OCI-LY1 (cell line): ENCODE measurements at regions not wholly inside any gene's neighbourhood (a gene's known extent, or its start where the extent isn't known, plus 50 kb on each side); places are given as distances from the start of the nearest gene placed in this dataset.
"Not testable (repeated sequence)": the region's sequence is repeated elsewhere in the genome, so short reads cannot be mapped to it uniquely, and the experiment has no call there.

Experiments used
- H2AFZ ChIP-seq: fragments of 200-600 bp; sonication (generic), shearing (Covaris generic); 2 replicates; pipeline ENCODE4 v1.6.0; 2014; ENCODE audit warnings: antibody characterized with exemption, mild to moderate bottlenecking, low read length
- H3F3A ChIP-seq: fragments of 200-600 bp; sonication (generic), shearing (Covaris generic); 2 replicates; pipeline ENCODE4 v1.6.0; 2014; ENCODE audit warnings: mild to moderate bottlenecking, antibody characterized with exemption, low read length, moderate library complexity; ENCODE audit not compliant: insufficient read depth
- H3K27ac ChIP-seq: fragments of 200-600 bp; sonication (generic); 2 replicates; pipeline ENCODE4 v1.5.1; 2014; ENCODE audit warnings: low read length, mixed run types, mild to moderate bottlenecking, low read depth; ENCODE audit not compliant: poor library complexity, severe bottlenecking
- H3K27me3 ChIP-seq: fragments of 200-600 bp; sonication (generic); 2 replicates; pipeline ENCODE4 v1.6.0; 2014; ENCODE audit warnings: antibody characterized with exemption, mild to moderate bottlenecking, low read length, moderate library complexity; ENCODE audit not compliant: insufficient read depth
- H3K36me3 ChIP-seq: fragments of 200-600 bp; sonication (generic); 2 replicates; pipeline ENCODE4 v1.6.1; 2014; ENCODE audit warnings: mild to moderate bottlenecking, antibody characterized with exemption, low read length, moderate library complexity, mixed read lengths; ENCODE audit not compliant: insufficient read depth
- H3K4me1 ChIP-seq: fragments of 200-600 bp; sonication (generic); 2 replicates; pipeline ENCODE4 v1.5.1; 2014; ENCODE audit warnings: mild to moderate bottlenecking, low read length, moderate library complexity; ENCODE audit not compliant: insufficient read depth, severe bottlenecking
- H3K4me2 ChIP-seq: fragments of 200-600 bp; sonication (generic), shearing (Covaris generic); 2 replicates; pipeline ENCODE4 v1.6.1; 2014; ENCODE audit warnings: low read length
- H3K4me3 ChIP-seq: fragments of 200-600 bp; sonication (generic); 2 replicates; pipeline ENCODE4 v1.5.1; 2014; ENCODE audit warnings: low read length, low read depth, mild to moderate bottlenecking, mixed read lengths; ENCODE audit not compliant: poor library complexity, severe bottlenecking
- H3K79me2 ChIP-seq: fragments of 200-600 bp; shearing (Covaris generic); 2 replicates; pipeline ENCODE4 v1.6.1; 2016; ENCODE audit warnings: mixed run types, low read length, mixed read lengths; ENCODE audit not compliant: insufficient read depth
- H3K9ac ChIP-seq: fragments of 200-600 bp; sonication (generic), shearing (Covaris generic); 2 replicates; pipeline ENCODE4 v1.6.1; 2014; ENCODE audit warnings: mild to moderate bottlenecking, low read length, mixed read lengths
- H3K9me2 ChIP-seq: fragments of 200-600 bp; sonication (generic), shearing (Covaris generic); 2 replicates; pipeline ENCODE4 v1.6.1; 2014; ENCODE audit warnings: low read depth, mild to moderate bottlenecking, low read length, mixed read lengths
- H3K9me3 ChIP-seq: fragments of 200-600 bp; shearing (Covaris generic); 2 replicates; pipeline ENCODE4 v1.6.1; 2014; ENCODE audit warnings: low read length, mixed read lengths
- H4K20me1 ChIP-seq: fragments of 200-600 bp; sonication (generic), shearing (Covaris generic); 2 replicates; pipeline ENCODE4 v1.6.0; 2016; ENCODE audit warnings: mild to moderate bottlenecking, low read length; ENCODE audit not compliant: insufficient read depth
- CTCF ChIP-seq: fragments of 200-600 bp; sonication (generic), shearing (Covaris generic); IDR thresholded peaks from 2 replicates; pipeline ENCODE4 v1.5.1; 2017; ENCODE audit warnings: mild to moderate bottlenecking, antibody characterized with exemption, low read length, moderate library complexity, mixed read lengths
- EZH2 ChIP-seq: fragments of 200-600 bp; sonication (generic), shearing (Covaris generic); IDR thresholded peaks from 2 replicates; pipeline ENCODE4 v1.8.0; 2017; ENCODE audit warnings: borderline replicate concordance, mixed run types, mild to moderate bottlenecking, antibody characterized with exemption, low read length, moderate library complexity, mixed read lengths

- Histone ChIP-seq H4K20me1 (no peaks in the 10 kb centered on the region), H3K36me3 (no peaks in the 10 kb centered on the region), H3F3A (no peaks in the 10 kb centered on the region), H3K27ac (no peak overlapping the region), H3K9ac (no peak overlapping the region), H3K4me1 (no peaks in the 10 kb centered on the region), H3K9me3 (no peaks in the 10 kb centered on the region), H3K4me2 (no peak overlapping the region), H3K79me2 (no peaks in the 10 kb centered on the region), H2AFZ (no peak overlapping the region), H3K9me2 (no peaks in the 10 kb centered on the region), H3K27me3 (no peaks in the 10 kb centered on the region), H3K4me3 (no peak overlapping the region)
- TF ChIP-seq EZH2 (no peak), CTCF (no peak)
Measured at GRCh38 chr2:217351378-217351777, 491.5 kb upstream of the TNP1 start.

- no peak overlapping the region for H2AFZ ChIP-seq
- no peak overlapping the region for H3K9ac ChIP-seq
- H3K9me3 ChIP-seq, result no peaks in the 10 kb centered on the region
- no peak overlapping the region for H3K4me3 ChIP-seq
- no peak for TF ChIP-seq EZH2
- TF ChIP-seq CTCF, result no peak
- no peaks in the 10 kb centered on the region for H3K36me3 ChIP-seq
- H4K20me1 ChIP-seq, result no peaks in the 10 kb centered on the region
- H3K27ac ChIP-seq, result no peak overlapping the region
- no peaks in the 10 kb centered on the region for H3K4me1 ChIP-seq
- H3K4me2 ChIP-seq, result no peak overlapping the region
- H3K79me2 ChIP-seq, result no peaks in the 10 kb centered on the region
- no peaks in the 10 kb centered on the region for H3K9me2 ChIP-seq
- no peaks in the 10 kb centered on the region for H3K27me3 ChIP-seq
- no peaks in the 10 kb centered on the region for H3F3A ChIP-seq
Measured at GRCh38 chr2:217349251-217349650, 489.4 kb upstream of the TNP1 start.

- H3K36me3 ChIP-seq, H3K27ac ChIP-seq, H3K4me1 ChIP-seq, H3K9me2 ChIP-seq, H3K4me2 ChIP-seq, H3K9me3 ChIP-seq, H3K9ac ChIP-seq, H3K79me2 ChIP-seq, H3K4me3 ChIP-seq, H3K27me3 ChIP-seq, H3F3A ChIP-seq, H2AFZ ChIP-seq, H4K20me1 ChIP-seq: not testable (repeated sequence)
Measured at GRCh38 chr2:217347630-217348029, 487.8 kb upstream of the TNP1 start.

GRCh38 chr2:217346043-217346442, 486.2 kb upstream of the TNP1 start:
- not testable (repeated sequence) for H3K4me1 ChIP-seq, H3K4me2 ChIP-seq, H3K9ac ChIP-seq, H3K79me2 ChIP-seq, H3K9me2 ChIP-seq, H3K27ac ChIP-seq, H3K4me3 ChIP-seq, H2AFZ ChIP-seq, H4K20me1 ChIP-seq, H3K36me3 ChIP-seq, H3F3A ChIP-seq, H3K27me3 ChIP-seq, H3K9me3 ChIP-seq
